ENCODE measurements at regions not wholly inside any gene's neighbourhood (a gene's known extent, or its start where the extent isn't known, plus 50 kb on each side); places are given as distances from the start of the nearest gene placed in this dataset.

GRCh38 chr7:1287752-1288201 is 55.1 kb downstream of the UNCX start:
- TF ChIP-seq, protein P1, sequence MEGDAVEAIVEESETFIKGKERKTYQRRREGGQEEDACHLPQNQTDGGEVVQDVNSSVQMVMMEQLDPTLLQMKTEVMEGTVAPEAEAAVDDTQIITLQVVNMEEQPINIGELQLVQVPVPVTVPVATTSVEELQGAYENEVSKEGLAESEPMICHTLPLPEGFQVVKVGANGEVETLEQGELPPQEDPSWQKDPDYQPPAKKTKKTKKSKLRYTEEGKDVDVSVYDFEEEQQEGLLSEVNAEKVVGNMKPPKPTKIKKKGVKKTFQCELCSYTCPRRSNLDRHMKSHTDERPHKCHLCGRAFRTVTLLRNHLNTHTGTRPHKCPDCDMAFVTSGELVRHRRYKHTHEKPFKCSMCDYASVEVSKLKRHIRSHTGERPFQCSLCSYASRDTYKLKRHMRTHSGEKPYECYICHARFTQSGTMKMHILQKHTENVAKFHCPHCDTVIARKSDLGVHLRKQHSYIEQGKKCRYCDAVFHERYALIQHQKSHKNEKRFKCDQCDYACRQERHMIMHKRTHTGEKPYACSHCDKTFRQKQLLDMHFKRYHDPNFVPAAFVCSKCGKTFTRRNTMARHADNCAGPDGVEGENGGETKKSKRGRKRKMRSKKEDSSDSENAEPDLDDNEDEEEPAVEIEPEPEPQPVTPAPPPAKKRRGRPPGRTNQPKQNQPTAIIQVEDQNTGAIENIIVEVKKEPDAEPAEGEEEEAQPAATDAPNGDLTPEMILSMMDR (conservative IDR thresholded peaks at IDR 0.05 in 1 of 2, IDR thresholded peaks at IDR 0.05 in 1 of 2; ENCODE audit: low read depth in 1 of 2, low read length in 2 of 2): no peak
- no peak for TF ChIP-seq EZH2 (IDR thresholded peaks at IDR 0.05; ENCODE audit: low read length, missing control alignments)
